Spleen (tissue), 11 donors: ENCODE measurements at regions not wholly inside any gene's neighbourhood (a gene's known extent, or its start where the extent isn't known, plus 50 kb on each side); places are given as distances from the start of the nearest gene placed in this dataset.

ENCODE experiments used
- DNase-seq: peaks from one replicate; pipeline ENCODE4 v3.0.0-alpha.2; 2020
- H3K27ac ChIP-seq, 8 donors: fragments of 200-600 bp; sonication (generic) in 7 of 8; 1 replicate in 4 of 8; 2 replicates in 4 of 8; pipeline versions ENCODE4 v1.5.0 to v1.8.0; 2016 to 2021; ENCODE audit warnings: inconsistent platforms in 4 of 8, mild to moderate bottlenecking in 4 of 8, moderate library complexity in 1 of 8
- H3K27me3 ChIP-seq, 7 donors: fragments of 200-600 bp; sonication (generic) in 6 of 7; replicated peaks in 1 of 7; 1 replicate in 4 of 7; 2 replicates in 3 of 7; pipeline versions ENCODE4 v1.5.0 to v1.8.0; 2016 to 2021; ENCODE audit warnings: inconsistent platforms in 3 of 7, mild to moderate bottlenecking in 1 of 7
- H3K36me3 ChIP-seq, 6 donors: fragments of 200-600 bp; sonication (generic) in 5 of 6; 1 replicate in 4 of 6; 2 replicates in 2 of 6; pipeline versions ENCODE4 v1.5.0 to v1.8.0; 2016 to 2021; ENCODE audit warnings: inconsistent platforms in 2 of 6
- H3K4me1 ChIP-seq, 6 donors: fragments of 200-600 bp; sonication (generic) in 5 of 6; 1 replicate in 3 of 6; 2 replicates in 3 of 6; pipeline versions ENCODE4 v1.5.0 to v1.8.0; 2016 to 2021; ENCODE audit warnings: inconsistent platforms in 3 of 6
- H3K4me3 ChIP-seq, 8 donors: fragments of 200-600 bp; sonication (generic) in 7 of 8; 1 replicate in 4 of 8; 2 replicates in 4 of 8; pipeline versions ENCODE4 v1.5.0 to v1.8.0; 2016 to 2021; ENCODE audit warnings: inconsistent platforms in 4 of 8, mild to moderate bottlenecking in 4 of 8, moderate library complexity in 2 of 8
- H3K9me3 ChIP-seq, 8 donors: fragments of 200-600 bp; sonication (generic) in 7 of 8; 1 replicate in 4 of 8; 2 replicates in 4 of 8; pipeline versions ENCODE4 v1.5.0 to v1.8.0; 2016 to 2021; ENCODE audit warnings: inconsistent platforms in 4 of 8
- POLR2A ChIP-seq, 3 donors: fragments of 450-650 bp; IDR thresholded peaks; one replicate each; pipeline ENCODE4 v1.5.1; 2017; ENCODE audit warnings: antibody characterized with exemption in 3 of 3, mild to moderate bottlenecking in 1 of 3
- POLR2AphosphoS5 ChIP-seq, 3 donors: sonication (generic); formaldehyde crosslinking; IDR thresholded peaks; one replicate each; pipeline ENCODE4 v1.5.1; 2017; ENCODE audit warnings: antibody characterized with exemption in 3 of 3
- WGBS, 5 donors: extraction: QIAGEN DNeasy Blood & Tissue Kit in 3 of 5; methylation state at CpG; one replicate each; pipeline versions ENCODE4 v1.1.5 to v1.1.7; 2013 to 2018; 5-methylcytosine and 5-hydroxymethylcytosine counted together
- intact Hi-C: fragments of 100-400 bp; cut with DNase I; formaldehyde crosslinking; loops from one replicate; pipeline ENCODE4 v1.15.0; 2023; ENCODE audit warnings: low total_unique reads
- TF ChIP-seq, protein P1 (sequence below), 11 experiments: fragments of 200-600 bp in 7 of 11; fragments of 450-650 bp in 4 of 11; sonication (generic) in 4 of 11; IDR thresholded peaks in 8 of 11; conservative IDR thresholded peaks in 3 of 11; 1 replicate in 7 of 11; 2 replicates in 4 of 11; pipeline versions ENCODE4 v1.4.0 to v1.8.0; 2016 to 2021; ENCODE audit warnings: antibody characterized with exemption in 11 of 11, inconsistent platforms in 4 of 11, mild to moderate bottlenecking in 1 of 11
- donor health status: healthy with polysubstance abuse.
- donor health status: DM: no; HTN: no; CAD: no; lungs with moderate emphysema.
- donor health status: DM: no; HTN: no; CAD: no.
- donor health status: Bipolar disorder and iron deficiency.
- donor health status: healthy.
- donor health status: DM: no; HTN: no; CAD: no.
- donor health status: DM: yes; HTN: yes; CAD: no.

DNA sequence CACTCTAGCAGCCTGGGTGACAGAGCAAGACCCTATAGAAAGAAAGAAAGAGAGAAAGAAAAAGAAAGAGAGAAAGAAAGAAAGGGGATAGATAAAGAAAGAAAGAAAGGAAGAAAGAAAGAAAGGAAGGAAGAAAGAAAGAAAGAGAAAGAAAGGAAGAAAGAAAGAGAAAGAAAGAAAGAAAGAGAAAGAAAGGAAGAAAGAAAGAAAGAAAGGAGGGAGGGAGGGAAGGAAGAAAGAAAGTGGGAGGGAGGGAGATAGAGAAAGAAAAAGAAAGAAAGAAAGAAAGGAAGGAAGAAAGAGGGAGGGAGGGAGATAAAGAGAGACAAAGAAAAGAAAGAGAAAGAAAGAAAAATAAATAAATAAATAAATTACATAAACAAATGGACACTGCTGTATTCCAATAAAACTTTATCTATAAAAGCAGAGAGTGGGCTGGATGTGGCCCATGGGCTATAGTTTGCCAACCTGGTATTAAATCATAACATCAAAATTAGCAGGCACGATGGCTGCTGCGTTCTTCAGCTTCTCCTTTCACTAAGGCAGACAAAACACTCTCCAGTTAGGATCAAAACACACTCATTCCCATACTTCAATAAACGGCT is 165.0 kb downstream of the ZNF674 start:
- H3K36me3 ChIP-seq, result no peaks in the 10 kb centered on the region
- 9 to 31% (median 29%) methylated on average over 3 of the region's 3 CpGs for WGBS, 5 donors
- no peaks in the 10 kb centered on the region for H3K9me3 ChIP-seq
- DNase-seq, result no peak
- H3K4me1 ChIP-seq, result no peaks in the 10 kb centered on the region
- intact Hi-C loops, result no loop called here
- H3K4me3 ChIP-seq, result no peak overlapping the region
- no peak overlapping the region for H3K27ac ChIP-seq
- no peaks in the 10 kb centered on the region for H3K27me3 ChIP-seq
- TF ChIP-seq POLR2AphosphoS5 (IDR thresholded peaks at IDR 0.05), result no peak
- TF ChIP-seq, protein P1, sequence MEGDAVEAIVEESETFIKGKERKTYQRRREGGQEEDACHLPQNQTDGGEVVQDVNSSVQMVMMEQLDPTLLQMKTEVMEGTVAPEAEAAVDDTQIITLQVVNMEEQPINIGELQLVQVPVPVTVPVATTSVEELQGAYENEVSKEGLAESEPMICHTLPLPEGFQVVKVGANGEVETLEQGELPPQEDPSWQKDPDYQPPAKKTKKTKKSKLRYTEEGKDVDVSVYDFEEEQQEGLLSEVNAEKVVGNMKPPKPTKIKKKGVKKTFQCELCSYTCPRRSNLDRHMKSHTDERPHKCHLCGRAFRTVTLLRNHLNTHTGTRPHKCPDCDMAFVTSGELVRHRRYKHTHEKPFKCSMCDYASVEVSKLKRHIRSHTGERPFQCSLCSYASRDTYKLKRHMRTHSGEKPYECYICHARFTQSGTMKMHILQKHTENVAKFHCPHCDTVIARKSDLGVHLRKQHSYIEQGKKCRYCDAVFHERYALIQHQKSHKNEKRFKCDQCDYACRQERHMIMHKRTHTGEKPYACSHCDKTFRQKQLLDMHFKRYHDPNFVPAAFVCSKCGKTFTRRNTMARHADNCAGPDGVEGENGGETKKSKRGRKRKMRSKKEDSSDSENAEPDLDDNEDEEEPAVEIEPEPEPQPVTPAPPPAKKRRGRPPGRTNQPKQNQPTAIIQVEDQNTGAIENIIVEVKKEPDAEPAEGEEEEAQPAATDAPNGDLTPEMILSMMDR (IDR thresholded peaks at IDR 0.05 in 8 of 11, conservative IDR thresholded peaks at IDR 0.05 in 3 of 11), result no peak
- no peak for TF ChIP-seq POLR2A (IDR thresholded peaks at IDR 0.05)

DNA sequence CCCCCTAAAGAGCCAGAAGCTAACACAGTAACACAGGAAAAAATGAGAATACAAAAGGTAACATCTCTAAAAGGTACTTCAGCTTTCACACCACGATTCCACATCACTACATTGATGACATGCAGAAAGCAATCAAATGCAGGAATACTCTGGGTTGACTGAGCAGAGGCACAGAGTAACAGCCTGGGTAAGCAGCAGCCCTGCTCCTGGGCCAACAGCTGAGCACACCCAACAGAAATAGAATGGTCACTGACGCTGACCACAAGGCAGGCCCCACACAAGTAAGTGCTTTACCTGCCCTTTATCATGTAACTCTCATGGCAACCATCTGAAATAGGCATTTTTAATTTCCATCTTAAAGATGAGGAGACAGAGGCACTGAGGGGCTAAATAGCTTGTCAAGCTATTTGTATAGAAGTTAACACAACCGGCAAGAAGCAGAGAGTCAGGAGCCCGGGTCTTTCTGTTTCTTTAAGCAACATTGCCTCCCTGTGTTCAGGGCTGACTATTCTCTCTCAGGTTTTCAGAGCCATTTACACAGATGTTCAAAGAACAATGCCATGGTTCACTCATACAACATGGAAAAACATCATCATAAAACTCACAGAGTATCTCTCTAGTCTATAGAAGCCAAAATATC is 168.9 kb downstream of the ZNF674 start:
- no peaks in the 10 kb centered on the region for H3K27me3 ChIP-seq
- H3K9me3 ChIP-seq, result no peaks in the 10 kb centered on the region
- H3K4me1 ChIP-seq, result no peaks in the 10 kb centered on the region
- H3K27ac ChIP-seq, result no peak overlapping the region
- intact Hi-C loops, result loop anchor here (10.0 kb wide), 1 partner anchor 862 kb away; no protein-coding TSS in a partner anchor
- TF ChIP-seq, protein P1 (IDR thresholded peaks at IDR 0.05 in 8 of 11, conservative IDR thresholded peaks at IDR 0.05 in 3 of 11), result peak in 2 of 11 experiments; percentile 17 to 23
- TF ChIP-seq POLR2AphosphoS5 (IDR thresholded peaks at IDR 0.05) (no peak), POLR2A (IDR thresholded peaks at IDR 0.05) (no peak)
- H3K36me3 ChIP-seq, result no peaks in the 10 kb centered on the region
- H3K4me3 ChIP-seq, result no peak overlapping the region
- WGBS, 5 donors, result 42 to 93% (median 45%) methylated on average over 2 to 4 of the region's 4 CpGs
- no peak for DNase-seq

DNA sequence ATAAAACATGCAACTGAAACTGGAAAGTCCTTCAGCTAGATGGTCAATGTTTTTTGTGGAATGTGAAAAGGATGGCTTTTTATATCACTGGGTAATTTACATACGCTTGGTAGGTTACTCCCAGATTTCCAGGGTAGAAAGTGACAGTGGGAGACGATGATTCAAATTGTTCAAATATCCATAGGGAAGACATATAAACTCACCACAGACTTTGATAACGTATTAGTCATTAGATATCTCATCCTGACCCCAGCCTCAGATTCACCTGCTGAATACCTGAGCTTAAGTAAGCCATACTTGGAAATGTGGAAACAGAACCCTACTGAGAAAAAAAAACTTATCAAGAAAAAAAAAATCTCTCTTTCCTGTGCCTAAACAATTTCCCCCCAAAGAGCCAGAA is 169.4 kb downstream of the ZNF674 start:
- no peak for DNase-seq
- TF ChIP-seq POLR2A (IDR thresholded peaks at IDR 0.05), result no peak
- TF ChIP-seq, protein P1 (IDR thresholded peaks at IDR 0.05 in 8 of 11, conservative IDR thresholded peaks at IDR 0.05 in 3 of 11), result no peak
- TF ChIP-seq POLR2AphosphoS5 (IDR thresholded peaks at IDR 0.05), result no peak
- Histone ChIP-seq H3K9me3 (no peaks in the 10 kb centered on the region), H3K4me3 (no peak overlapping the region), H3K27ac (no peak overlapping the region), H3K36me3 (no peaks in the 10 kb centered on the region), H3K4me1 (no peaks in the 10 kb centered on the region), H3K27me3 (no peaks in the 10 kb centered on the region)
- 72 to 96% (median 87%) methylated on average over 3 of the region's 3 CpGs for WGBS, 5 donors
- intact Hi-C loops, result loop anchor here (10.0 kb wide), 1 partner anchor 861 kb away; no protein-coding TSS in a partner anchor

DNA sequence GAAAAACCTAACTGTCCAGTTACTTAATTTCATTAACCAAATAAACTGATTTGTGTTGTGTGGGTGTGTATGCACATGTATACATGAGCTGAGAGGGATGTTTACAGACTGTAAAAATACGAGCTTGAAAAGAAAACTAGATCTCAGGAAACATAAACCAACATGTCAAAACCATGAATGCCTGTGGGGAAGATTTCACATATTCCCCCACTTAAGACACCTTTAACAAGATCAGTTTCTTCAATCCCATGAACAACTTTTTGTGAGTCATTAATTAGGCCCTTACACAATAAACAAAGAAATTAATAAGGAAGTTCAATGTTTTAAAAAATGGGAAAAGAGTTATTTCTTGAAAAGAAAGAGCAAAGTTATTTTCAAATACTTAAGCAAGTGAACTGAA is 170.8 kb downstream of the ZNF674 start:
- intact Hi-C loops, result loop anchor here (10.0 kb wide), 1 partner anchor 860 kb away; no protein-coding TSS in a partner anchor
- TF ChIP-seq, protein P1 (IDR thresholded peaks at IDR 0.05 in 8 of 11, conservative IDR thresholded peaks at IDR 0.05 in 3 of 11), result no peak
- no peak for TF ChIP-seq POLR2AphosphoS5 (IDR thresholded peaks at IDR 0.05)
- no peak for TF ChIP-seq POLR2A (IDR thresholded peaks at IDR 0.05)
- WGBS, 5 donors, result 27 to 46% (median 40%) methylated on average over 1 of the region's 1 CpG

More for the DNA sequence above, 170.8 kb downstream of the ZNF674 start:
- Histone ChIP-seq H3K27ac (no peak overlapping the region), H3K4me3 (no peak overlapping the region), H3K9me3 (no peaks in the 10 kb centered on the region), H3K36me3 (no peaks in the 10 kb centered on the region), H3K27me3 (no peaks in the 10 kb centered on the region), H3K4me1 (no peaks in the 10 kb centered on the region)
- DNase-seq, result no peak
